HCT116 (cell line): ENCODE measurements at regions not wholly inside any gene's neighbourhood (a gene's known extent, or its start where the extent isn't known, plus 50 kb on each side); places are given as distances from the start of the nearest gene placed in this dataset.

ENCODE experiments used
- CTCF ChIP-seq, 3 experiments: fragments of 200-600 bp in 1 of 3; sonication (generic) in 1 of 3; IDR thresholded peaks in 2 of 3; conservative IDR thresholded peaks in 1 of 3; 2 replicates each; pipeline ENCODE4 v1.5.1; 2012 to 2017; ENCODE audit warnings: low read depth in 2 of 3, low read length in 2 of 3, antibody characterized with exemption in 1 of 3, borderline replicate concordance in 1 of 3, control low read depth in 1 of 3, mild to moderate bottlenecking in 1 of 3, mixed read lengths in 1 of 3, mixed run types in 1 of 3, moderate library complexity in 1 of 3; ENCODE audit not compliant: insufficient read depth in 1 of 3
- MAX ChIP-seq: IDR thresholded peaks from 2 replicates; pipeline ENCODE4 v1.6.1; 2012
- POLR2A ChIP-seq: IDR thresholded peaks from 2 replicates; pipeline ENCODE4 v1.7.0; 2011; ENCODE audit warnings: borderline replicate concordance; ENCODE audit not compliant: insufficient read depth, insufficient read length; ENCODE audit errors: extremely low read depth
- RAD21 ChIP-seq: IDR thresholded peaks from 2 replicates; pipeline ENCODE4 v1.6.1; 2012; ENCODE audit warnings: low read depth, mild to moderate bottlenecking
- REST ChIP-seq: IDR thresholded peaks from 2 replicates; pipeline ENCODE4 v1.6.1; 2012; ENCODE audit warnings: low read depth
- SIN3A ChIP-seq: IDR thresholded peaks from 2 replicates; pipeline ENCODE4 v1.6.1; 2012; ENCODE audit warnings: low read depth
- ZNF274 ChIP-seq: fragments of 200-500 bp; sonication (Bioruptor generic); IDR thresholded peaks from 2 replicates; pipeline ENCODE4 v1.6.1; 2014; ENCODE audit warnings: mild to moderate bottlenecking, low read depth, low read length, inconsistent platforms

GRCh38 chr13:48864100-48864499, 111.6 kb upstream of the FNDC3A start:
- TF ChIP-seq POLR2A (no peak), MAX (no peak), ZNF274 (no peak), CTCF (IDR thresholded peaks at IDR 0.05 in 2 of 3, conservative IDR thresholded peaks at IDR 0.05 in 1 of 3; ENCODE audit: borderline replicate concordance in 1 of 3, insufficient read depth in 1 of 3, low read depth in 2 of 3, low read length in 2 of 3) (no peak), REST (no peak), SIN3A (no peak), RAD21 (no peak)
